ENCODE measurements at regions not wholly inside any gene's neighbourhood (a gene's known extent, or its start where the extent isn't known, plus 50 kb on each side); places are given as distances from the start of the nearest gene placed in this dataset.
"Not testable (repeated sequence)": the region's sequence is repeated elsewhere in the genome, so short reads cannot be mapped to it uniquely, and the experiment has no call there.

GRCh38 chr6:86744048-86744447 lies 193.3 kb upstream of the HTR1E start:
- H3K27me3 ChIP-seq (replicated peaks; ENCODE audit: insufficient read depth), result no peaks in the 10 kb centered on the region
- ATAC-seq (ENCODE audit: insufficient number of reproducible peaks, low FRiP score, low read depth), result no peak
- DNase-seq (ENCODE audit: low spot score), result no peak
- H3K9me3 ChIP-seq, result no peaks in the 10 kb centered on the region
- no peaks in the 10 kb centered on the region for H3K36me3 ChIP-seq
- no peak overlapping the region for H3K4me3 ChIP-seq
- TF ChIP-seq CTCF (IDR thresholded peaks at IDR 0.05), result no peak
- no peak overlapping the region for H3K27ac ChIP-seq
- H3K4me1 ChIP-seq (ENCODE audit: control insufficient read depth in 1 of 2, low read depth in 2 of 2), result no peaks in the 10 kb centered on the region

- H3K27me3 ChIP-seq (replicated peaks; ENCODE audit: insufficient read depth), result no peaks in the 10 kb centered on the region
- H3K27ac ChIP-seq, result no peak overlapping the region
- DNase-seq (ENCODE audit: low spot score) (no peak), ATAC-seq (ENCODE audit: insufficient number of reproducible peaks, low FRiP score, low read depth) (no peak)
- TF ChIP-seq CTCF (IDR thresholded peaks at IDR 0.05), result no peak
- no peaks in the 10 kb centered on the region for H3K36me3 ChIP-seq
- H3K9me3 ChIP-seq, result no peaks in the 10 kb centered on the region
- H3K4me1 ChIP-seq (ENCODE audit: control insufficient read depth in 1 of 2, low read depth in 2 of 2), result no peaks in the 10 kb centered on the region
- H3K4me3 ChIP-seq, result no peak overlapping the region
These were observed 199.2 kb upstream of the HTR1E start for GRCh38 chr6:86738078-86738477.

DNA sequence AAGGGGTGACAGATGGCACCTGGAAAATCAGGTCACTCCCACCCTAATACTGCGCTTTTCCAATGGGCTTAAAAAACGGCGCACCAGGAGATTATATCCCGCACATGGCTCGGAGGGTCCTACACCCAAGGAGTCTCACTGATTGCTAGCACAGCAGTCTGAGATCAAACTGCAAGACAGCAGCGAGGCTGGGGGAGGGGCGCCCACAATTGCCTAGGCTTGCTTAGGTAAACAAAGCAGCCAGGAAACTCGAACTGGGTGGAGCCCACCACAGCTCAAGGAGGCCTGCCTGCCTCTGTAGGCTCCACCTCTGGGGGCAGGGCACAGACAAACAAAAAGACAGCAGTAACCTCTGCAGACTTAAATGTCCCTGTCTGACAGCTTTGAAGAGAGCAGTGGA lies 205.7 kb upstream of the HTR1E start:
- DNase-seq (ENCODE audit: low spot score); H3K36me3 ChIP-seq; H3K27ac ChIP-seq; H3K4me3 ChIP-seq; H3K4me1 ChIP-seq (ENCODE audit: control insufficient read depth in 1 of 2, low read depth in 2 of 2); H3K9me3 ChIP-seq; H3K27me3 ChIP-seq (replicated peaks; ENCODE audit: insufficient read depth); ATAC-seq (ENCODE audit: insufficient number of reproducible peaks, low FRiP score, low read depth): not testable (repeated sequence)

DNA sequence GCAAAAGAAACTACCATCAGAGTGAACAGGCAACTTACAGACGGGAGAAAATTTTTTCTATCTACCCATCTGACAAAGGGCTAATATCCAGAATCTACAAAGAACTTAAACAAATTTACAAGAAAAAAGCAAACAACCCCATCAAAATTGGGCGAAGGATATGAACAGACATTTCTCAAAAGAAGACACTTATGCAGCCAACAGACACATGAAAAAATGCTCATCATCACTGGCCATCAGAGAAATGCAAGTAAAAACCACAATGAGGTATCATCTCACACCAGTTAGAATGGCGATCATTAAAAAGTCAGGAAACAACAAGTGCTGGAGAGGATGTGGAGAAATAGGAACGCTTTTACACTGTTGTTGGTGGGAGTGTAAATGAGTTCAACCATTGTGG lies 206.6 kb upstream of the HTR1E start:
- H3K9me3 ChIP-seq; H3K36me3 ChIP-seq; H3K27me3 ChIP-seq (replicated peaks; ENCODE audit: insufficient read depth); ATAC-seq (ENCODE audit: insufficient number of reproducible peaks, low FRiP score, low read depth); DNase-seq (ENCODE audit: low spot score); H3K4me3 ChIP-seq; H3K27ac ChIP-seq; H3K4me1 ChIP-seq (ENCODE audit: control insufficient read depth in 1 of 2, low read depth in 2 of 2): not testable (repeated sequence)

DNA sequence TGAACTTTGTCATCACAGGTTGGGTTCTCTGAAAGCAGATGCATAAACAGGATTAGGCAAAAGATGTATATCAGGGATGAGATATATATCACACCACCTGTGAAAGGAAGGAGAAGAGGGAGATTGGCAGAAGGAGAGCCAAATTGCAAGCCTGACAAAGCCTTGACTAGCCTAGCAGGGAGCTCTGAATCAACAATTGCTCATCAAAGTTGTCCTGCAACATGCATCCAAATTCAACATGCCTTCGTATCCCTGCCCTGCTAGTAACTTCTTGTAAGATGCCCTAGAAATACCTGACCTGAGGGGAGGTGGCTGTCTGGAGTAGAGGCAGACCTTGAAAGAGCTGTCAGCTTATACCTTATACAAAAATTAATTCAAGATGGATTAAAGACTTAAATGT lies 207.1 kb upstream of the HTR1E start:
- no peak for TF ChIP-seq CTCF (IDR thresholded peaks at IDR 0.05)
- no peaks in the 10 kb centered on the region for H3K27me3 ChIP-seq (replicated peaks; ENCODE audit: insufficient read depth)

GRCh38 chr6:86728976-86729375 lies 208.4 kb upstream of the HTR1E start:
- Histone ChIP-seq H3K36me3 (no peaks in the 10 kb centered on the region), H3K4me3 (no peak overlapping the region), H3K27ac (no peak overlapping the region), H3K4me1 (ENCODE audit: control insufficient read depth in 1 of 2, low read depth in 2 of 2) (no peaks in the 10 kb centered on the region), H3K9me3 (no peaks in the 10 kb centered on the region), H3K27me3 (replicated peaks; ENCODE audit: insufficient read depth) (no peaks in the 10 kb centered on the region)
- DNase-seq (ENCODE audit: low spot score) (no peak), ATAC-seq (ENCODE audit: insufficient number of reproducible peaks, low FRiP score, low read depth) (no peak)
- no peak for TF ChIP-seq CTCF (IDR thresholded peaks at IDR 0.05)

More for the DNA sequence above, 207.1 kb upstream of the HTR1E start:
- DNase-seq (ENCODE audit: low spot score), result no peak
- Histone ChIP-seq H3K9me3 (no peaks in the 10 kb centered on the region), H3K4me1 (ENCODE audit: control insufficient read depth in 1 of 2, low read depth in 2 of 2) (no peaks in the 10 kb centered on the region), H3K36me3 (no peaks in the 10 kb centered on the region), H3K4me3 (no peak overlapping the region), H3K27ac (no peak overlapping the region)
- no peak for ATAC-seq (ENCODE audit: insufficient number of reproducible peaks, low FRiP score, low read depth)

Data from thoracic aorta (tissue), 2 donors.